Neural progenitor cell (in vitro differentiated cells): ENCODE measurements at regions not wholly inside any gene's neighbourhood (a gene's known extent, or its start where the extent isn't known, plus 50 kb on each side); places are given as distances from the start of the nearest gene placed in this dataset.

Experiments used
- CTCF ChIP-seq: fragments of 200-600 bp; sonication (generic); IDR thresholded peaks from 2 replicates; pipeline ENCODE4 v1.5.1; 2017; ENCODE audit warnings: antibody characterized with exemption, mild to moderate bottlenecking
- EZH2 ChIP-seq: fragments of 200-600 bp; sonication (generic); IDR thresholded peaks from 2 replicates; pipeline ENCODE4 v1.6.1; 2017; ENCODE audit warnings: antibody characterized with exemption, mild to moderate bottlenecking, moderate library complexity

- no peak for TF ChIP-seq CTCF
- TF ChIP-seq EZH2 = no peak
Measured at GRCh38 chrX:115366535-115366934, 77.0 kb downstream of the LUZP4 start.
